Activated T-cell treated with anti-CD3 and anti-CD28 coated beads, Interleukin-2, amount 50 U/mL, for 72 hours (primary cell): ENCODE measurements at regions not wholly inside any gene's neighbourhood (a gene's known extent, or its start where the extent isn't known, plus 50 kb on each side); places are given as distances from the start of the nearest gene placed in this dataset.
"Not testable (repeated sequence)": the region's sequence is repeated elsewhere in the genome, so short reads cannot be mapped to it uniquely, and the experiment has no call there.

Experiments
- ATAC-seq, 2 donors: fragments of 150-1000 bp; cut with Tn5 transposase; replicated peaks in 1 of 2; 2 replicates each; pipeline ENCODE4 v1.10.0; 2021; ENCODE audit warnings: moderate library complexity in 2 of 2, mild to moderate bottlenecking in 1 of 2
- DNase-seq, 2 donors: peaks; one replicate each; pipeline ENCODE4 v3.0.0; 2021 to 2022; ENCODE audit warnings: mixed read lengths in 1 of 2
- H3K27ac Mint-ChIP-seq: one replicate; pipeline ENCODE4 v1.8.0; 2022; ENCODE audit warnings: mild to moderate bottlenecking, moderate library complexity, mixed read lengths
- H3K27me3 Mint-ChIP-seq: one replicate; pipeline ENCODE4 v1.8.0; 2022; ENCODE audit warnings: low read depth, mixed read lengths
- H3K36me3 Mint-ChIP-seq, 2 donors: one replicate each; pipeline ENCODE4 v1.8.0; 2022; ENCODE audit warnings: mixed read lengths in 2 of 2, mild to moderate bottlenecking in 1 of 2; ENCODE audit not compliant: insufficient read depth in 2 of 2
- H3K4me1 Mint-ChIP-seq: one replicate; pipeline ENCODE4 v1.8.0; 2022; ENCODE audit warnings: low read depth, mixed read lengths
- H3K4me3 Mint-ChIP-seq, 2 donors: one replicate each; pipeline ENCODE4 v1.8.0; 2022; ENCODE audit warnings: mild to moderate bottlenecking in 2 of 2, mixed read lengths in 2 of 2, moderate library complexity in 2 of 2
- H3K9me3 Mint-ChIP-seq, 2 donors: one replicate each; pipeline ENCODE4 v1.8.0; 2022; ENCODE audit warnings: mixed read lengths in 2 of 2

DNA sequence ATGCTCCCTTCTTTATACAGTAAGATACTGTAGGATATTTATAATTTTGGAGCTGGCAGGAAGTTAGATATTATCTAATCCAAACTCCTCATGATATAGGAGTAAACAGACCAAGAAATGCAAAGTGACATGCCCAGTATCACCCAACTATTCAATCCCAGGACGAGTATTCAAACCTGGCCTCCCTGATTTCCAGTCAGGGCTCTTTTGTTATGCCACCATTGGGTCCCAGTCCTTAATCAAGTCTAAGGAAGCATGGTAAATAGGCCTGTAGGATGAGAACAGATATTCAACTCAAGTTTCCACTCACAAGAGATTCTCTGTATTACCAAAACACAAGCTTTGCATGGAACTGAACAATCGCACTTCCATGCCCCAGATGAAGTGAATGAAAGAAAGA, 484.0 kb upstream of the API5 start:
- no peaks in the 10 kb centered on the region for H3K9me3 Mint-ChIP-seq
- no peaks in the 10 kb centered on the region for H3K36me3 Mint-ChIP-seq
- ATAC-seq (no peak), DNase-seq (no peak)
- H3K27me3 Mint-ChIP-seq: no peaks in the 10 kb centered on the region
- H3K27ac Mint-ChIP-seq: no peak overlapping the region
- H3K4me1 Mint-ChIP-seq: no peaks in the 10 kb centered on the region
- H3K4me3 Mint-ChIP-seq: no peak overlapping the region

DNA sequence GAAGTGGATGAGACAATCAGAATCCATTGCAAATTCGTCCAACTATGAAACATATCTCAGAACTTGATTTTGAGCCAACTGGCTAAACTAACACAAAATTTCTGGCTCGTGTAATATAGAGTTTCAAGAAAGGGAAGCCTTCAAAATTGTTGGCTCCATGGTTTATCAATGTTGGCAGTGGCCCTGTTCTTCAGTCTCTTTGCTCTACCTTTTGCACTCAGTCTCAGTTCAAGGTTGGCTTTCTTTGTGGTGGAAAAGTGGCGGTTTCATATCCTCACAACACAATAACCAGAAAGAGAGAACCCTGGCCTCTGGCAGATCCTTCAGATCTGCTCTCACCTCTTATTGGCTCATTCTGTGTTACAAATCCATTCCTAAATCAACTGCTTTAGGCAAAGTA, 473.8 kb upstream of the API5 start:
- Mint-ChIP-seq H3K4me1 (no peaks in the 10 kb centered on the region), H3K4me3 (no peak overlapping the region), H3K9me3 (peaks cover 9 to 15% of the 10 kb centered on the region in 2 donors), H3K27ac (no peak overlapping the region), H3K27me3 (no peaks in the 10 kb centered on the region), H3K36me3 (peaks cover 0 to 2% of the 10 kb centered on the region in 2 donors)
- ATAC-seq: no peak
- no peak for DNase-seq

DNA sequence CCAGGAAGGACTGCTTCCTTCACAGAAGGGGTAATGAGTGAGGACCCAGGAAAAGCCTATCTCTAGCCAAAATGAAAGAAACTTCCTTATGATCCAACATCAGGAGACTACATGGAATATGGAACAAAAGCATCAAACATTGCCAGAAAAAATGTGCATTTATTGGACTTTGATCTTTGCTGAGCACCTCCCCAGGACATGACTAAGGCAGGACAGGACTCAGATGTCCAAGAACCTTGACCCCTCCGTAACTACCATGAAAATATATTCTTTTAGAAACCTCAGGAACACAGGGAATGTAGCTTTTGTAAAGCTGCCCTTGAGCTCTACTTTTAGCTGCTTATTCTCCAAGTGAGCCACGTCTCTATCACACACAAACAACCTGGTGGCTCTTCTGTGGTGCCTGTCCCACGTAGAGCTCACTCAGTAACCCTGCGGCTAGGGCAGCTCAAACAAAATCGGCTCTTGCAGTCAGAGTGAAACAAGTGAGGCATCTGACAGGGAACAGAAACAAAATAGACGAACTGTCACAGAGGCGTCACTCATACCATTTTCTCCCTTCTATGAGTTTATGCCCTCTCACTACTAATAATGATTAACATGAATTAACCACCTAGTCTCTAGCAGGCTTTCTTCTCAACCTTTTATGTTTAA, 471.5 kb upstream of the API5 start:
- ATAC-seq (no peak), DNase-seq (no peak)
- H3K27ac Mint-ChIP-seq: no peak overlapping the region
- peaks cover 5 to 12% of the 10 kb centered on the region in 2 donors for H3K9me3 Mint-ChIP-seq
- H3K4me1 Mint-ChIP-seq: no peaks in the 10 kb centered on the region
- H3K27me3 Mint-ChIP-seq: no peaks in the 10 kb centered on the region
- no peak overlapping the region for H3K4me3 Mint-ChIP-seq
- no peaks in the 10 kb centered on the region for H3K36me3 Mint-ChIP-seq

DNA sequence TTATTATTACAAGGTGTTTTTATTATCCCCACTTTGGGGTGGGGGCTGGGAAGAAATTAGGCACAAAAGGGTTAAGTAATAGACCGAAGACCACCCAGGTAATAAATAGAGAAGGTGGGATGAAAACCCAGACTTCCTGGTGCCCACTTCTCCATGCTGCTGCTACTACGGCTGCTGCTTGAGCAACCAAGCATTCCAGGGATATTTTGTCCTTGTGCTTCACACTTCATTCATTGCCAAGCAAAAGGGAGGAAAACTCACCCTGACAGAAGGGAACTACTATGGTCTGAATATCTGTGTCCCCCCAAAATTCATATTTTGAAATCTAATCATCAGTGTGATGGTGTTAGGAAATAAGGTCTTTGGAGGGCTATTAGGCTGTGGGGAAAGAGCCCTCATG, 470.9 kb upstream of the API5 start:
- Mint-ChIP-seq H3K4me1 (no peaks in the 10 kb centered on the region), H3K27ac (no peak overlapping the region), H3K4me3 (no peak overlapping the region), H3K27me3 (no peaks in the 10 kb centered on the region), H3K9me3 (peaks cover 3 to 12% of the 10 kb centered on the region in 2 donors), H3K36me3 (no peaks in the 10 kb centered on the region)
- no peak for DNase-seq
- no peak for ATAC-seq

DNA sequence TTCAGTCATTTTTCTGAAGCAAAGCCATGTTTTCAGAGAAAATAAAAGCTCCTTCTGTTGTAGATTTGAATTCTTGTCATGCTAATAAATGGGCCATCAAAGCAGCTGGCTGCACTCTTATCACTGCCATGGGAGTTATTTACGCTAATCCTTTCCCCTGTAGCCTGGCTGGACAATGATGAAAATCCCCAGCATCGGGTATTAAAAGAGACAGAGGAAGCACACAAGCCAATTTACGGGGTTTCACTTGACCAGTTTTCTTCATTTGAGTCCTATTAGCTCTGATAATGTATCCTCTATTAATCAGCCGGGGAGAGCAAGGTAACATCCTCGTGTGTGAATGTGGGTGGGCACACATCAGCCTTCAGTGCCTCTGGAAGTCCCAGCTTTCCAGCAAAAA, 470.2 kb upstream of the API5 start:
- no peak for DNase-seq
- H3K27me3 Mint-ChIP-seq: no peaks in the 10 kb centered on the region

DNA sequence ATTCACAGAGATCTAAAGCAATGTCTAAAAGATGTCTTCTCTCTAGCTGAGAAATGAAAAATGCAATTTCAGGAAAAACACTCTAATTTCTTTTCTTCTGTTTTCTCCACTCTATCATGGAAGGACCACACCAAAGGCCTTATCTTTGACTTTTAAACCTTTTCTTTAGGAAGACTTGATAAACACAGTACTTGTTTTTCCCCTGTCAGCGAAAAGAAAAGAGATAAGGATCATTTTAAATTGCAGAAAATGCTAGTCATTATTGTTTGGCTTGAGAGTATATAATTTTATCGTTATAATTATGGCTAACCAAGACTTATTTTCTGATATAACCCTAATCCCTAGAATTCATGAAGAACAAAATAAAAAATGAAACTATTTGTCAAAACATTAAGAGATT, 462.4 kb upstream of the API5 start:
- Mint-ChIP-seq H3K27ac (no peak overlapping the region), H3K9me3 (peaks cover 2 to 7% of the 10 kb centered on the region in 2 donors), H3K4me1 (no peaks in the 10 kb centered on the region), H3K36me3 (no peaks in the 10 kb centered on the region), H3K27me3 (no peaks in the 10 kb centered on the region), H3K4me3 (no peak overlapping the region)
- ATAC-seq (no peak), DNase-seq (no peak)

More for the DNA sequence above, 470.2 kb upstream of the API5 start:
- no peaks in the 10 kb centered on the region for H3K4me1 Mint-ChIP-seq
- H3K36me3 Mint-ChIP-seq: no peaks in the 10 kb centered on the region
- no peak overlapping the region for H3K27ac Mint-ChIP-seq
- peaks cover 3 to 9% of the 10 kb centered on the region in 2 donors for H3K9me3 Mint-ChIP-seq
- no peak for ATAC-seq
- H3K4me3 Mint-ChIP-seq: no peak overlapping the region

DNA sequence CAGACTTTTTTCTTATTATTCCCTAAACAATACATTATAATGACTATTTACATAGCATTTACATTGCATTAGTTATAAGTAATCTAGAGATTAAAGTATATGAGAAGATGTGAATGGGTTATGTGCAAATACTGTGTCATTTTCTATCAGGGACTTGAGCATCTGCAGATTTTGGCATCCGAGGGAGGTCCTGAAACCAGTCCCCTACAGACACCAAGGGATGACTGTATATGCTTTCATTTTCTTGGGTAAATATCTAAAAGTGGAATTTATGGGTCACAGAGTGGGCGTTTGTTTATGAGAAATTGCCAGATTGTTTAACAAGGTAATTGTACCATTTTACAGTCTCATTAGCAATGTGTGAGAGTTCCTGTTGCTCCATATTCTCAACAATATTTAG, 454.5 kb upstream of the API5 start:
- ATAC-seq: no peak
- Mint-ChIP-seq H3K4me1 (no peaks in the 10 kb centered on the region), H3K27me3 (no peaks in the 10 kb centered on the region), H3K4me3 (no peak overlapping the region), H3K9me3 (peaks cover 2 to 4% of the 10 kb centered on the region in 2 donors), H3K27ac (no peak overlapping the region), H3K36me3 (no peaks in the 10 kb centered on the region)
- no peak for DNase-seq

DNA sequence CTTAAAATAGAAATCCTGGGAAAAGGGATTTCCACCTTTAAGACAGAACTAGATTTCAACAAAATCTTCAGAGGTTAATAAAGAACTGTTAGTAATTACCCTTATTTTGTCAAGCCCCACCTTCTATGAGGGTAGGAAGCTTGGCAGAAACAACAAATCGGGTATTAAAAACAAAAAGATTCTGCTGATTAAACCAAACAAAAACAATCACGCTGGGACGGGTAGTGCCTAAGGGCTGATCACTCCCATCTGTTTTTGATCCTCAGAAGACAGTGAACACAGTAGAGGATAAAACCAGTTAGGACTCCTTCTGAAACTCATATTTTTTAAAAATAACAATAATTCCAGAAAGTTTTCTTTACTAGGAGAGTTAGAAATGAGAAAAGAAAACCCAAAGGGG, 441.3 kb upstream of the API5 start:
- no peak overlapping the region for H3K27ac Mint-ChIP-seq
- H3K36me3 Mint-ChIP-seq: peaks cover 0 to 2% of the 10 kb centered on the region in 2 donors
- H3K9me3 Mint-ChIP-seq: peaks cover 3 to 13% of the 10 kb centered on the region in 2 donors
- DNase-seq: no peak
- no peaks in the 10 kb centered on the region for H3K27me3 Mint-ChIP-seq
- H3K4me1 Mint-ChIP-seq: no peaks in the 10 kb centered on the region
- H3K4me3 Mint-ChIP-seq: no peak overlapping the region
- no peak for ATAC-seq

DNA sequence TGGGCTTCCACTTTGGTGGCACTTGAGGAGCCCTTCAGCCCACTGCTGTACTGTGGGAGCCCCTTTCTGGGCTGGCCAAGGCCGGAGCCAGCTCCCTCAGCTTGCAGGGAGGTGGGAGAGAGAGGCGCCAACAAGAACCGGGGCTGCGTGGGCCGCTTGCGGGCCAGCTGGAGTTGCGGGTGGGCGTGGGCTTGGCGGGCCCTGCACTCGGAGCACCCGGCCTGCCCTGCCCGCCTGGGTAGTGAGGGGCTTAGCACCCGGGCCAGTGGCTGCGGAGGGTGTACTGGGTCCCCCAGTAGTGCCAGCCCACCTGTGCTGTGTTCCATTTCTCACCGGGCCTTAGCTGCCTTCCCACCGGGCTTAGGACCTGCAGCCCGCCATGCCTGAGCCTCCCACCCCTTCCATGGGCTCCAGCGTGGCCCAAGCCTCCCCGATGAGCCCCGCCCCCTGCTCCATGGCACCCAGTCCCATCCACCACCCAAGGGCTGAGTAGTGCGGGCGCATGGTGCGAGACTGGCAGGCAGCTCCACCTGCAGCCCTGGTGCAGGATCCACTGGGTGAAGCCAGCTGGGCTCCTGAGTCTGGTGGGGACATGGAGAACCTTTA, 437.9 kb upstream of the API5 start:
- not testable (repeated sequence) for H3K27ac Mint-ChIP-seq, H3K27me3 Mint-ChIP-seq, H3K9me3 Mint-ChIP-seq, H3K36me3 Mint-ChIP-seq, DNase-seq, ATAC-seq, H3K4me3 Mint-ChIP-seq, H3K4me1 Mint-ChIP-seq

DNA sequence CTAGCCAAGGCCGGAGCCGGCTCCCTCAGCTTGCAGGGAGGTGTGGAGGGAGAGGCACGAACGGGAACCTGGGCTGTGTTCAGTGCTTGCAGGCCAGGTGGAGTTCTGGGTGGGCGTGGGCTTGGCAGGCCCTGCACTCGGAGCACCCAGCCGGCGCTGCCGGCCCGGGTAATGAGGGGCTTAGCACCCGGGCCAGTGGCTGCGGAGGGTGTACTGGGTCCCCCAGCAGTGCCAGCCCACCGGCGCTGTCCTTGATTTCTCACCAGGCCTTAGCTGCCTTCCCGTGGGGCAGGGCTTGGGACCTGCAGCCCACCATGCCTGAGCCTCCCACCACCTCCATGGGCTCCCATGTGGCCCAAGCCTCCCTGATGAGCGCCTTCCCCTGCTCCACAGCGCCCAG, 430.5 kb upstream of the API5 start:
- not testable (repeated sequence) for H3K36me3 Mint-ChIP-seq, H3K4me3 Mint-ChIP-seq, ATAC-seq, H3K27ac Mint-ChIP-seq, H3K4me1 Mint-ChIP-seq, H3K9me3 Mint-ChIP-seq, H3K27me3 Mint-ChIP-seq, DNase-seq

DNA sequence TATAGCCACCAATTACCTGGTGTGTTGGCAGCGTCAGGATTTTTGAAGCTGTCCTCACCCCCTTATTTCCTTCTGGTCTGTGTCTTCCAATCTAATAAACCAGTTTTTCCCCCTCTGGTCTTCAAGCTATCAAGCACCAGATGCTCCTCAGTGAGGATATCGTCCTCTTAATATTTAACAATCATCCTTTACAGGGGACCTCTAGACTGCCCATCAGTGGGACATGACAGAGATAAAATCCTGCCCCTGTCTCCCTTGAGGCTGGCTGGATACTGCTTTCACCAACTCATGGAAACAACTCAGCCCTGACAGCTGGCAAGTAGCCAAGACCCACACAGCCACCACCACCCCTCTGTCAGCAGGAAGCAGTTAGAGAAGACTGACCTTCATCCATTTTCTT, 421.0 kb upstream of the API5 start:
- H3K27ac Mint-ChIP-seq: no peak overlapping the region
- H3K27me3 Mint-ChIP-seq: no peaks in the 10 kb centered on the region
- peaks cover under 1 to 5% of the 10 kb centered on the region in 2 donors for H3K9me3 Mint-ChIP-seq
- no peaks in the 10 kb centered on the region for H3K4me1 Mint-ChIP-seq
- no peaks in the 10 kb centered on the region for H3K36me3 Mint-ChIP-seq
- DNase-seq: no peak
- ATAC-seq: no peak
- H3K4me3 Mint-ChIP-seq: no peak overlapping the region

DNA sequence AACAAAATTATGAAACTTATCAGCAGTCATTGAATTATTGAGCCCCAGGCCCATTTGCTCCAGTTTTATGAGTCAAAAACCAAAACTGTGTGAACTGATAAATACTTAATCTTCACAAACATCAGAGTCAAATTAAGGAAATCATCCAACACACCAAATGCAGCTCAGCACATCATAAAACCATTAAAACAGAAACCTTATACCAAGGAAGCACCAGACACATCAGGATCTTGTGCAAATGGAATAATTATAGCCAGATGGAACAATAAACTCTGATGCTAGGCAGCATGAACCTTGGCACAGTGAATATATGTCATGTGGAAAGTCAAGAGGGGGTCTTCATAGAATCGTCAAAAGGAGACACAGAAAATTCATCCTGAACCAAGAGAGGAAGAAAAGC, 410.7 kb upstream of the API5 start:
- Mint-ChIP-seq H3K36me3 (no peaks in the 10 kb centered on the region), H3K4me1 (no peaks in the 10 kb centered on the region), H3K27ac (no peak overlapping the region), H3K27me3 (no peaks in the 10 kb centered on the region), H3K9me3 (peaks cover 2 to 16% of the 10 kb centered on the region in 2 donors), H3K4me3 (no peak overlapping the region)
- ATAC-seq (no peak), DNase-seq (no peak)

DNA sequence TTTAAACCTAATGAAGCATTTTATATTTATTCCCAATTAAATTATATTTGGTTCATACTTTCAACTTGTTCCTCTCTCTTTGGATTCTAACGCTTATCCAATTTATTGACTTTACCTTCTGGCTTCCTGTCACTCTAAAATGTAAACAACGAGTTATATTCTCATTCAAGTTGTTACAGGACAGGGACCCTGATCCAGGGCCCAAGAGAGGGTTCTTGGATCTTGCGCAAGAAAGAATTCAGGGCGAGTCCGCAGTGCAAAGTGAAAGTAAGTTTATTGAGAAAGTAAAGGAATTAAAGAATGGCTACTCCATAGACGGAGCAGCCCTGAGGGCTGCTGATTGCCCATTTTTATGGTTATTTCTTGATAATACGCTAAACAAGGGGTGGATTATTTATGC, 405.6 kb upstream of the API5 start:
- H3K27me3 Mint-ChIP-seq: no peaks in the 10 kb centered on the region
- H3K9me3 Mint-ChIP-seq: peaks cover 9 to 10% of the 10 kb centered on the region in 2 donors
- no peak for ATAC-seq

DNA sequence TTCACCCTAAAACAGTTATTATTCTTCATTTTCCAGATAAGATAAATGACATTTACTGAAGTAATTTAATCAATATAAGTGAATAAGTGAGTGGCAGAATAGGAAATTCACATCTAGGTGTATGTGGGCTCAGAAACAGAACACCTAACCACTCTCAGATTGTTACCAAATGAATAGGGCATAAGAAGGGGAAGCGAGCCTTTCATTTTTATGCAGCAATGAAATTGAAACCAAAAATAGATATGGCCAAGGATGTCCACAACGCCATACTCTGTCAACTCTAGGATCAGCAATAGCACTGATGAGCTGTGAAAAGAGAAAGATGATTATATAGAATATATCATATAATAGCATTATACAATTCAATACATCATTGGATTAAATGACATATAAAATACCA, 398.1 kb upstream of the API5 start:
- no peak for DNase-seq
- H3K27me3 Mint-ChIP-seq: no peaks in the 10 kb centered on the region
- no peaks in the 10 kb centered on the region for H3K4me1 Mint-ChIP-seq
- H3K36me3 Mint-ChIP-seq: no peaks in the 10 kb centered on the region
- H3K4me3 Mint-ChIP-seq: no peak overlapping the region
- ATAC-seq: no peak
- no peak overlapping the region for H3K27ac Mint-ChIP-seq
- H3K9me3 Mint-ChIP-seq: peaks cover 6 to 15% of the 10 kb centered on the region in 2 donors

More for the DNA sequence above, 405.6 kb upstream of the API5 start:
- no peak overlapping the region for H3K27ac Mint-ChIP-seq
- H3K4me1 Mint-ChIP-seq: no peaks in the 10 kb centered on the region
- H3K36me3 Mint-ChIP-seq: no peaks in the 10 kb centered on the region
- no peak for DNase-seq
- no peak overlapping the region for H3K4me3 Mint-ChIP-seq
